ENCODE measurements at regions not wholly inside any gene's neighbourhood (a gene's known extent, or its start where the extent isn't known, plus 50 kb on each side); places are given as distances from the start of the nearest gene placed in this dataset.
"Not testable (repeated sequence)": the region's sequence is repeated elsewhere in the genome, so short reads cannot be mapped to it uniquely, and the experiment has no call there.

DNA sequence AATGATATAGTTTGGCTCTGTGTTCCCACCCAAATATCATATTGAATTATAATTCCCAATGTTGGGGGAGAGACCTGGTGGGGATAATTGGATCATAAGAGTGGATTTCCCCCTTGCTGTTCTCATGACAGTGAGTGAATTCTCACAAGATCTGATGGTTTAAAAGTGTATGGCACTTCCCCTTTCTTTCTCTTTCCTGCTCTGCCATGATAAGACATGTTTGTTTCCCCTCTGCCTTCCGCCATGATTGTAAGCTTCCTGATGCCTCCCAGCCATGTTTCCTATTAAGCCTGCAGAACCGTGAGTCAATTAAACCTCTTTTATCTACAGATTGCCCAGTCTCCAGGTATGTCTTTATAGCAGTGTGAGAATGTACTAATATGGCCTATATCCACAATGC lies 126.7 kb upstream of the GMNC start:
- DNase-seq (ENCODE audit: low read depth): no peak

DNA sequence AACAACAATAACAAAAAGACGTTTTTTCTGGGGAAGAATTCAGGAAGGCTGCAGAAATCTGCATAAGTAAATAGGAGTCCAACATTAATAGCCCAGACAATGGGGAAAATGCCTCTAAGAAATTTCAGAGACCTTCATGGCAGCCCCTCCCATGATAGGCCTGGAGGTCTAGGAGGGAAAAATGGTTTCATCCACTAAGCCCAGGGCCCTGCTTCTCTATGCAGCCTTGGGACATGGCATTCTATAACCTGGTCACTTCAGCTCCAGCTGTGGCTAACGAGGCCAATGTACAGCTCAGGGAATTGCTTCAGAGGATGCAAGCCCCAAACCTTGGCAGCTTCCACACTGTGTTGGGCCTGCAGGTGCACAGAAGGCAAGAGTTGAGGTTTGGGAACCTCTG lies 125.6 kb upstream of the GMNC start:
- DNase-seq (ENCODE audit: low read depth): no peak

DNA sequence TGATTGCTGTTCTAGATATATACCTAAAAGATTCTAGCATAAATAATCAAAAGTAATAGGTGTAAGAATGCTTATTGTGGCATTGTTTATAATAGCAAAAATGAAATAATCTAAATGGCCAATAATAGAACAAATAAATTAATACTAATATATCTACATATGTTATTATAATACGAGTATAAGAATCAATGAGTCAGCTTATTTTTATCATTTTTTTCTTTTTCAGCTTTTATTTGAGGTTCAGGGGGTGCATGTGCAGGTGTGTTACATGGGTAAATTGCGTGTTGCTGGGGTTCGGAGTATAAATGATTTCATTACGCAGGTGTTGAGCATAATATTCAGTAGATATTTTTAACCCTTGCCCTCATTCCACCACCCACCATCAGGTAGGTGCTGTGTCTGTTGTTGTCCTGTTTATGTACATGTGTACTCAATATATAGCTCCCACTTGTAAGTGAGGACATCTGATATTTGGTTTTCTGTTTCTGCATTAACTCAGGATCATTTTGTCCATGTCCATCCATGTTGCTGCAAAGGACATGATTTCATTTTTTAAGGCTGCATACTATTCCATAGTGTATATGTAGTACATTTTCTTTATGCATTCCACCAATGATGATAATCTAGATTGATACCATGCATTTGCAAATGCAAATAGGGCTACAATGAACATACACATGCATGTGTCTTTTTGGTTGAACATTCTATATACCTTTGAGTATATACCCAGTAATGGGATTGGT lies 122.2 kb upstream of the GMNC start:
- DNase-seq (ENCODE audit: low read depth): no peak

DNA sequence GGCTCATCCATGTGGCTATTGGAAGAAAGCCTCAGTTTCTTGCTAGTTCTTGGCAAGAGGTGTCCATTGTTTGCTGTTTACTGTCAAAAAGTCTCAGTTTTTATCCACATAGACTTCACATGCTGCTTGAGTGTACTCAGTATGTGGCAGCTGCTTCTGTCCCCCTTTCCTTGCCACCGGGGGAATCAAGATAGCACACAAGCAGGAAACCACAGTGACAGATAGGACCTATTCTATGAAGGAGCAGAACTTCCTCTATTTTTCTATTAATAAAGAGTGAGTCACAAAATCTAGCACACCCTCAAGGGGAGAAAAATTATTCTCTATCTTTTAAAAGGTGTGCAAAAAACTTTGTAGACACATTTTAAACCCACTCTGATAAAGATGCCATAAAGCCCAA lies 121.4 kb upstream of the GMNC start:
- no peak for DNase-seq (ENCODE audit: low read depth)

DNA sequence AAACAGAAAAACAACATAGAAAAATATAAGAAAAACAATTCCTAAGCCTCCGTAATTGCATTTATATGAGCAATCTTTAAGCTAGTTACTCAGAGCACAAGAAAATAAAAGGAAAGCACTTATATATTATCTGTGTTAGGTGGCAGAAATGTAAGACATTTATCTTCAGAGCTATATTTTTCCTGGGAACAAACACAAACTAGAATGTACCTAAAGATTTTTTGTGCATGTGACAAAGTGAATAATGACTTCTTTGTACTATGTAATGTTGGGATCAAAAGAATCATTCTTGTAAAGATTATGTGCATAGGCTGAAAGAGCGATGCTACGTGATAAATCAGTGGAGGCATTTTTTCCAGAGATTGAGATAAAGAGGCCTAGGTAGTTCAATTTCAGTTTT lies 111.3 kb upstream of the GMNC start:
- DNase-seq (ENCODE audit: low read depth): no peak

DNA sequence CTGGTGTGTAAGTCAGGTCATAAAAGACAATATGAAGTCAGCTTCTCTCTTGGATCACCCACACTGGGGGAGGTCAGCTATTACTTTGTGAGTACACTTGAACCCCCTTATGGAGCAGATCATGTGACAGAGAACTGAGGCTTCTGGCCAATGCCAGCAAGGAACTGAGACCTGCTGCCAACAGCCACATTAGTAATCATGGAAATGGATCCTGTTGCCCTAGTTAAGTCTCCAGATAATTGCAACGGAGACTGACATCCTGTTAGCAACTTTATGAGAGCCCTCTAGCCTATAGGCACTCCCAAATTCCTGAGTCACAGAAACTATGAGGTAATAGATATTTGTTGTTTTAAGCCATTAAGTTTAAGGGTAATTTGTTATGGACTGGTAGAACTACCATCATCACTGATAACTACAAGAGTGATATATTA lies 110.4 kb upstream of the GMNC start:
- no peak for DNase-seq (ENCODE audit: low read depth)

DNA sequence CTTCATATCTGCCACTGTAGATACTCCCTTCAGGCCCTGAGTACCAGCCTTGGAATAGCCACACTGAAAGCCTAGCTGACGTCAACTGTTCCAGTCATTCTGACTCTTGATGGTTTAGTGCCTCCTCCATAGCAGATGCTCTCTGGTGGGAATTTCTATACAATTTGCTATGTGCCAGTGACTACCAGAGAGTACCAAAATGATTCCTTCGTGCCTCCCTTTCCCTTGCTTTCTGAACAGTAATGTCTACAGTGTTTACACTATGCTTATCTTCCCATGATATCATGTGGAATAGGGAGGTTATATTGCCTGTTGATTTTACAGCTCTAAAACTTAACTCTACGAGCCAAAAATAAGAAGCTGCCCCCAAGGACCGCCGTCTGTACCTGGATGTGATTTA lies 109.7 kb upstream of the GMNC start:
- DNase-seq (ENCODE audit: low read depth): no peak

DNA sequence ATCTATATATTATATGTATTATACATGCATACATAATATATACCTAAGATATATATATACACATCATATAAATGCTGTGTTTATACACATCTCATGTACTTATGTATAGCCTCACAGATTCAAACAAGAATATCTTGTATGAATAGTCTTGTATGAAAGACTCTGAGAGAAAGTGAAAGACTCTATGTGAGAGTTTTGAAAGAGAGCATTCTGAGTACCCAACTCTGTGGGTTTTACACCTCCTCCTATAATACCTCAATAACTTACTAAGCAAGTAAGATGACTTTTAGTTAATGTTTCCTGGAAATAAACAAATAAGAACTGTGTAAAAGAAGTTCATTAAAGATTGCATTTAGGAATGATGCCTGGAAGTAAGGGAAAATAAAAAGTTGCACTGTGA lies 108.1 kb upstream of the GMNC start:
- no peak for DNase-seq (ENCODE audit: low read depth)

DNA sequence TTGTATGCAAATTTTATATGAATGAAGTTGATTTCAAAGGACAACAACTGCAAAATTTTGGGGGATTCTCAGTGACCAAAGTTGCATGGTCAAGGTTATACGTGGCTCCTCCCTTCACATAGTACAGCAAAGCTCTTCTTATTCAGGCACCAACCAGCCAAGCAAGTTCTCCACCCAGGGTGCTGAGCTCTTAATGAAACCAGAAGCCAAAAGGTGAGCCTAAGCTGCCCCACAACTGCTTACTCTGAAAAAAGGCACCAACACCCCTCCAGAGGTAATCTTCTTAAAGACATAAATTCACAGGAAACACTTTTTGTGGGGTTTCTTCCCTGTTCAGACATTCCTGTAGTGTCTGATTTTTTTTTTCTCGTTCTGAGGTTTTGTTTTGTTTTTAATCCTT lies 106.1 kb upstream of the GMNC start:
- DNase-seq (ENCODE audit: low read depth): no peak

DNA sequence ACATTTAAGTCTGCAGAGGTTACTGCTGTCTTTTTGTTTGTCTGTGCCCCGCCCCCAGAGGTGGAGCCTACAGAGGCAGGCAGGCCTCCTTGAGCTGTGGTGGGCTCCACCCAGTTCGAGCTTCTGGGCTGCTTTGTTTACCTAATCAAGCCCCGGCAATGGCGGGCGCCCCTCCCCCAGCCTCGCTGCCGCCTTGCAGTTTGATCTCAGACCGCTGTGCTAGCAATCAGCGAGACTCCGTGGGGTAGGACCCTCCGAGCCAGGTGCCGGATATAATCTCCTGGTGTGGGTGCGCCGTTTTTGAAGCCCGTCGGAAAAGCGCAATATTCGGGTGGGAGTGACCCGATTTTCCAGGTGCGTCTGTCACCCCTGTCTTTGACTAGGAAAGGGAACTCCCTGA lies 102.4 kb upstream of the GMNC start:
- not testable (repeated sequence) for DNase-seq (ENCODE audit: low read depth)

DNA sequence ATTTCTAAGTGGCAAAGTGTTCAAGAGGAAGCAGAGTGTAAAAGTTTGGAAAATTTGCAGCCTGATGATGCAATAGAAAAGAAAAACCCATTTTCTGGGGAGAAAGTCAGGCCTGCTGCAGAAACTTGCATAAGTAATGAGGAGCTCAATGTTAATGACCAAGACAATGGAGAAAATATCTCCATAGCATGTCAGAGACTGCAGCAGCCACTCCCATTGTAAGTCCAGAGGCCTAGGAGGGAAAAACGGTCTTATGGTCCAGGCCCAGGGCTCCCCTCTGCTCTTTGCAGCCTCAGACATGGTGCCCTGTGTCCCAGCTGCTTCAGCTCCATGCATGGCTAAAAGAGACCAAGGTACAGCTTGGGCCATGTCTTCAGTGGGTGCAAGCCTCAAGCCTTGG lies 96.6 kb upstream of the GMNC start:
- no peak for DNase-seq (ENCODE audit: low read depth)

DNA sequence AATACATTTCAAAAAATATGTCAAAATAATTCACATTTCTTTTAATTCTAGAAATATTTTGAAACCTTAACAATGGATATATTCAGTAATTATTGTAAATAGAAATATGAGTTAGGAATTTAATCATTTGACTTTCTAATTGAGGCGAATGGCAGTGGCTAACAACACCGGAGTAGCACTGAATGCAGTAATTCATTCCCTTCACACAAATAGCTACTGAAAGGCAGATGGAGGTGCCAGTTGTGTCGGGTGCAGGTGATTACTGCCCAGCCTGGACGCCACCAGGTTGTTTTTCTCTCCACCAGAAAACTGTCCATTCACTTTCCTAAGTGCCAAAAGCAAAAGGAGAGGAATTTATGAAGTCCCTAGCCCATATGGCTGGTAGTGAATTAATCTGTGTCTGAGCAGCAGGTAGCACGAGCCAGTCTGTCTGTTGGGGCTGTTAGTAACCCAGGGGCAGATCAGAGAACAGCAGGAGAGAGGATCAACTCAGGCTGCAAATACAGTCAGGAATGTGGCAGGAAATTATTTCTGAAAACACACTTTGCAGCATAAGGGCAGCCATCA lies 79.3 kb upstream of the GMNC start:
- no peak for DNase-seq (ENCODE audit: low read depth)

DNA sequence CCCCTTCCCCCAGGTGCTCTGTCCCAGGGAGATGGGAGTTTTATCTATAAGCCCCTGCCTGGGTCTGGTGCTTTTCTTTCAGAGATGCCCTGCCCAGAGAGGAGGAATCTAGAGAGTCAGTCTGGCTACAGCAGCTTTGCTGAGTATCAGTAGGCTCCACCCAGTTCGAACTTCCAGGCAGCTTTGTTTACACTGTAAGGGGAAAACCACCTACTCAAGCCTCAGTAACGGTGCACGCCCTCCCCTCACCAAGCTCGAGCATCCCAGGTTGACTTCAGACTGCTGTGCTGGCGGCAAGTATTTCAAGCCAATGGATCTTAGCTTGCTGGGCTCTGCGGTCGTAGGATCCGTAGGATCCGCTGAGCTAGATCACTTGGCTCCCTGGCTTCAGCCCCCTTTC lies 72.1 kb upstream of the GMNC start:
- DNase-seq (ENCODE audit: low read depth): not testable (repeated sequence)

DNA sequence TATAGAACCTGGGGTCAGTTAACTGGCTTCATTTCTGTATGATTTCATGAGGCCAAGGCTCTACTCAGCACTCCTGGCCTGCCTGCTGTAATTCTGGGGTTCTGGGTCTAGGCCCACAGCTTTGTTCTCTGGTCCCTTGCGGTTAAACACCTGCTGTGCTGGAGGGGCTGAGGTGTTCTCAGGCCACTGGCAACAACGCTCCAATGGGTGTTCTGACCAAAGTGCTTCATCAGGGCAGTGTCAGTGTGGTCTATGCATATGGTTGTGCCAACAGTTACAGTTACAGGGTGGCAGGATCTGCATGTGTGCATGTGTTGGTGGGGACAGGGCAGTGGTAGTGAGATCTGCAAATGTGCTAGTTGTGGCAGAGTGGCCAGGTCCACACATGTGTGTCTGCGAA lies 64.1 kb upstream of the GMNC start:
- DNase-seq (ENCODE audit: low read depth): no peak

DNA sequence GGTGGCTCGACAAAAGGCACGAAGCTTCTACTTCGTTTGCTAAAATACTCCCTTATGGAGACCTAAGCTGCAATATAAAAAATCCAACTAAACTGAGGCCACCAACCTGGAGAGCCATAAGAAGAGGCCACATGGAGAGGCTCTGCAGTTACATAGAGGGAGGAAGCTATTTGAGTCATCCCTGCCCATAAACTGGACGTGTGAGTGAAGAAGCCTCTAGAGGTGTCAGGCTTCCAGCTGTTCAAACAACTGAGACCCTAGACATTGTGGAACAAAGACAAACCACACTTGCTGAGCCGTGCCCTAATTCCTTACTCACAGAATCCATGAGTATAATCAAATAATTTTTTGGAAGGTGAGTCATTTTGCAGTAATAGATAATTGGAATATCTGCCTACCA lies 50.2 kb upstream of the GMNC start:
- DNase-seq (ENCODE audit: low read depth): no peak
